Testis (tissue), 2 donors: ENCODE measurements at regions not wholly inside any gene's neighbourhood (a gene's known extent, or its start where the extent isn't known, plus 50 kb on each side); places are given as distances from the start of the nearest gene placed in this dataset.

Experiments used
- DNase-seq: peaks from one replicate; pipeline ENCODE4 v3.0.0-alpha.2; 2019
- H3K27ac ChIP-seq, 2 donors: fragments of 200-600 bp; sonication (generic); one replicate each; pipeline ENCODE4 v1.5.1; 2019
- H3K27me3 ChIP-seq: fragments of 200-600 bp; sonication (generic); one replicate; pipeline ENCODE4 v1.5.1; 2019
- H3K36me3 ChIP-seq: fragments of 200-600 bp; sonication (generic); one replicate; pipeline ENCODE4 v1.5.1; 2017; ENCODE audit warnings: low read depth; ENCODE audit errors: missing control alignments
- H3K4me1 ChIP-seq: fragments of 200-600 bp; sonication (generic); one replicate; pipeline ENCODE4 v1.5.1; 2019
- H3K4me3 ChIP-seq, 2 donors: fragments of 200-600 bp; sonication (generic); one replicate each; pipeline ENCODE4 v1.5.1; 2017 to 2019
- H3K9me3 ChIP-seq: fragments of 200-600 bp; sonication (generic); one replicate; pipeline ENCODE4 v1.5.1; 2017
- POLR2A ChIP-seq: fragments of 450-650 bp; IDR thresholded peaks from one replicate; pipeline ENCODE4 v1.6.1; 2017; ENCODE audit warnings: antibody characterized with exemption, mild to moderate bottlenecking, moderate library complexity
- WGBS, 2 donors: methylation state at CpG; one replicate each; pipeline ENCODE4 v1.1.5; 2018; 5-methylcytosine and 5-hydroxymethylcytosine counted together
- intact Hi-C: fragments of 100-400 bp; cut with DNase I; formaldehyde crosslinking; loops from one replicate; pipeline ENCODE4 v1.15.1; 2023; ENCODE audit warnings: low total_unique reads
- TF ChIP-seq, protein P1 (sequence below), 3 experiments: fragments of 450-650 bp in 2 of 3; fragments of 200-600 bp in 1 of 3; sonication (generic) in 1 of 3; IDR thresholded peaks; one replicate each; pipeline ENCODE4 v1.5.1; 2016 to 2019; ENCODE audit warnings: antibody characterized with exemption in 3 of 3, mild to moderate bottlenecking in 2 of 3, moderate library complexity in 1 of 3

DNA sequence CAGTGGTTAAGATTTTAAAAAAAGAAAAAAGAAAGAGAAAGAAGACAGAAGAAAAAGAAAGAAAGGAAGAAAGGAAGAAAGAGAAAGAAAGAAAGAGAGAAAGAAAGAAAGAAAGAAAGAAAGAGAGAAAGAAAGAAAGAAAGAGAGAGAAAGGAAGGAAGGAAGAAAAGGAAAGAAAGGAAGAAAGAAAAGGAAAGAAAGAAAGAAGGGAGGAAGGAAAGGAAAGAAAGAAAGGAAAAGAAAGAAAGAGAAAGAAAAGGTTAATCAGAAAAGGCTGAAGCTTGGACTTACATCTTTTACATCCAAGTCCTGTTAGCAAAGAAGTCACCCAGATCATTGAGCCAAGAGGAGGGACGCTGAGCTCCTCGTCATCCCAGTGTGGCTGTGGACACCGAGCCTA is 70.0 kb downstream of the IRX2 start:
- 82 to 90% methylated on average over 3 of the region's 3 CpGs for WGBS, 2 donors
- DNase-seq: no peak
- H3K27ac ChIP-seq: no peak overlapping the region
- H3K4me1 ChIP-seq: no peaks in the 10 kb centered on the region
- no peaks in the 10 kb centered on the region for H3K27me3 ChIP-seq
- H3K9me3 ChIP-seq: no peaks in the 10 kb centered on the region
- TF ChIP-seq POLR2A: no peak
- TF ChIP-seq, protein P1, sequence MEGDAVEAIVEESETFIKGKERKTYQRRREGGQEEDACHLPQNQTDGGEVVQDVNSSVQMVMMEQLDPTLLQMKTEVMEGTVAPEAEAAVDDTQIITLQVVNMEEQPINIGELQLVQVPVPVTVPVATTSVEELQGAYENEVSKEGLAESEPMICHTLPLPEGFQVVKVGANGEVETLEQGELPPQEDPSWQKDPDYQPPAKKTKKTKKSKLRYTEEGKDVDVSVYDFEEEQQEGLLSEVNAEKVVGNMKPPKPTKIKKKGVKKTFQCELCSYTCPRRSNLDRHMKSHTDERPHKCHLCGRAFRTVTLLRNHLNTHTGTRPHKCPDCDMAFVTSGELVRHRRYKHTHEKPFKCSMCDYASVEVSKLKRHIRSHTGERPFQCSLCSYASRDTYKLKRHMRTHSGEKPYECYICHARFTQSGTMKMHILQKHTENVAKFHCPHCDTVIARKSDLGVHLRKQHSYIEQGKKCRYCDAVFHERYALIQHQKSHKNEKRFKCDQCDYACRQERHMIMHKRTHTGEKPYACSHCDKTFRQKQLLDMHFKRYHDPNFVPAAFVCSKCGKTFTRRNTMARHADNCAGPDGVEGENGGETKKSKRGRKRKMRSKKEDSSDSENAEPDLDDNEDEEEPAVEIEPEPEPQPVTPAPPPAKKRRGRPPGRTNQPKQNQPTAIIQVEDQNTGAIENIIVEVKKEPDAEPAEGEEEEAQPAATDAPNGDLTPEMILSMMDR (IDR thresholded peaks at IDR 0.05): no peak
- intact Hi-C loops: no loop called here
- no peaks in the 10 kb centered on the region for H3K36me3 ChIP-seq
- no peak overlapping the region for H3K4me3 ChIP-seq

DNA sequence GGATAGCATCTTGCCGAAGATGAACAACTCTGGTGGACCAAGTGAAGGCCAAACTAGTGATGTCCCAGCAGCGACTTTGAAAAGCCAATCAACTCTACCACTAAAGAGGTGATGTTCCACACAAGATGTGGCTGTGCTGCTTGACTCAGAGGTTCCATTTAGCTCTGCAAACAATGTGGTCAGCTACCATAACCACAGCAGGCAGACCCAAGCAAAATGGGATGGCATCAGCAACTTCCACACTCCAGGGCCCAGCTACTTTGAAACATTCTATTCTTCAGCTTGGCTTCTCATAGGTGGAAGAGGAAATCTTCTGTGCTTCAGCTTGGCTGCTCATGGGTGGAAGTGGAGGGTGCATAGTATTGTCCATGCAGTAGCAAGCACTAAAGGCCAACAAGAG is 70.5 kb downstream of the IRX2 start:
- intact Hi-C loops: no loop called here
- 92 to 100% methylated on average over 2 of the region's 2 CpGs for WGBS, 2 donors
- Histone ChIP-seq H3K27me3 (no peaks in the 10 kb centered on the region), H3K9me3 (no peaks in the 10 kb centered on the region), H3K36me3 (no peaks in the 10 kb centered on the region), H3K4me3 (no peak overlapping the region), H3K27ac (no peak overlapping the region), H3K4me1 (no peaks in the 10 kb centered on the region)
- TF ChIP-seq, protein P1 (IDR thresholded peaks at IDR 0.05): no peak
- TF ChIP-seq POLR2A: no peak
- no peak for DNase-seq

DNA sequence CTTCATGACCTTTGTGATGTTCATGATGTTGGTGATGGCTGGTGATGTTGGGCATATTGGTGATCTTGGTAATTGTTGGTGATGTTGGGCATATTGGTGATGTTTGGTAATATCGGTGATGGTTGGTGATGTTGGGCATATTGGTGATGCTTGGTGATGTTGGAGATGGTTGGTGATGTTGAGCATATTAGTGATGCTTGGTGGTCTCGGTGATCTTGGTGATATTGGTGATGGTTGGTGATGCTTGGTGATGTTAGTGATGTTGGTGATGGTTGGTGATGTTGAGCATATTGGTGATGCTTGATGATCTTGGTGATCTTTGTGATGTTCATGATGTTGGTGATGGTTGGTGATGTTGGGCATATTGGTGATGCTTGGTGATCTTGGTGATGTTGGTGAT is 73.8 kb downstream of the IRX2 start:
- H3K9me3 ChIP-seq: no peaks in the 10 kb centered on the region
- no peak for DNase-seq
- no peak overlapping the region for H3K27ac ChIP-seq
- H3K4me3 ChIP-seq: no peak overlapping the region
- intact Hi-C loops: no loop called here
- WGBS, 2 donors: 86 to 93% methylated on average over 2 of the region's 2 CpGs
- H3K4me1 ChIP-seq: no peaks in the 10 kb centered on the region
- no peaks in the 10 kb centered on the region for H3K27me3 ChIP-seq
- H3K36me3 ChIP-seq: no peaks in the 10 kb centered on the region
- TF ChIP-seq, protein P1 (IDR thresholded peaks at IDR 0.05): no peak

DNA sequence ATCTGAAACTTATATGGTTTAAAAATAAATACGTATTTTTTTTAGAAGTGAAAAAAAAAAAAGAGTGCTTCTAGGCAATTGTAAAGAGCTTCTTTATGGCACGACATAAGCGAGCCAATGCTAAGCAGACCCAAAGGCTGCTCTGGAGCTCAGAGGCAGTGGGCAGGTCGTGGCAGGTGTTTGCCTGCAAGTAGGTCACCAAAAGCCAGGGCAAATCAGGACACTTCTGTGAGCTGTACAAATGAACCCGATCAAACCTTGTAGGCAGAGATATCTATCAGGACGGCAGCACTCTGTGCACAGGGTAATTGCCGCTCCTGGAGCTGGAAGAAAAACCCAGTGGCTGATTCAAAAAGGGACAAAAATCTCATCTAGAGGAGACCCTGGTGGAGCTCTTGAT is 75.9 kb downstream of the IRX2 start:
- no peak for TF ChIP-seq POLR2A
- TF ChIP-seq, protein P1 (IDR thresholded peaks at IDR 0.05): no peak
- Histone ChIP-seq H3K9me3 (no peaks in the 10 kb centered on the region), H3K4me3 (no peak overlapping the region), H3K4me1 (no peaks in the 10 kb centered on the region), H3K27me3 (no peaks in the 10 kb centered on the region), H3K36me3 (no peaks in the 10 kb centered on the region), H3K27ac (no peak overlapping the region)
- WGBS, 2 donors: 82 to 84% methylated on average over 7 of the region's 7 CpGs
- DNase-seq: no peak
- intact Hi-C loops: no loop called here

DNA sequence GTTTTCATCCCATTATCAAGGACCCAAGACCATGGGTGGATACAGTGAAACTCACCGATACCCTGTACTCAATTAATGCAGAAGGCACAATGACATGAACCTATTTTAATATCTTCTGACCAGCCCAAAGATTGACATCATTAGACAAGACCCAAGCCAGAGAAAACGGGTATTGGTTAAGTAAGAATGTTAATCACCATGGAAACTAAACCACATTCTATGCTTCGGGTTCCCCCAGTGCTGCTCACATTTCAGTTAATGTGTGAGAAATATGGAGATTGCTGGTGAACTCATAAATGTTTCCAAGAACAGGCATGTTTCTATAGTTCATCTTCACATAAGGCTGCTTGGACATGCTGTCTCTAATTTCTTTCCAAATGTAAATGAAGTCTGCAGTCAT is 77.0 kb downstream of the IRX2 start:
- TF ChIP-seq POLR2A: no peak
- TF ChIP-seq, protein P1 (IDR thresholded peaks at IDR 0.05): no peak
- Histone ChIP-seq H3K4me3 (no peak overlapping the region), H3K4me1 (no peaks in the 10 kb centered on the region), H3K9me3 (no peaks in the 10 kb centered on the region), H3K36me3 (no peaks in the 10 kb centered on the region), H3K27me3 (no peaks in the 10 kb centered on the region), H3K27ac (no peak overlapping the region)
- 73 to 76% methylated on average over 3 of the region's 3 CpGs for WGBS, 2 donors
- no peak for DNase-seq
- intact Hi-C loops: no loop called here
